Transverse colon (tissue), 3 donors: ENCODE measurements at regions not wholly inside any gene's neighbourhood (a gene's known extent, or its start where the extent isn't known, plus 50 kb on each side); places are given as distances from the start of the nearest gene placed in this dataset.

Experiments used
- CTCF ChIP-seq, 5 experiments: fragments of 200-600 bp in 3 of 5; fragments of 450-650 bp in 2 of 5; sonication (generic) in 3 of 5; IDR thresholded peaks; 1 replicate in 2 of 5; 2 replicates in 3 of 5; pipeline ENCODE4 v1.5.1; 2016 to 2017; ENCODE audit warnings: antibody characterized with exemption in 5 of 5, inconsistent platforms in 3 of 5, mild to moderate bottlenecking in 2 of 5, moderate library complexity in 1 of 5
- EP300 ChIP-seq: sonication (generic); formaldehyde crosslinking; IDR thresholded peaks from one replicate; pipeline ENCODE4 v1.6.1; 2017; ENCODE audit warnings: antibody characterized with exemption, low read depth
- POLR2A ChIP-seq: fragments of 450-650 bp; IDR thresholded peaks from one replicate; pipeline ENCODE4 v1.6.1; 2016; ENCODE audit warnings: antibody characterized with exemption, mild to moderate bottlenecking, moderate library complexity

- TF ChIP-seq CTCF (IDR thresholded peaks at IDR 0.05): no peak
- TF ChIP-seq POLR2A: no peak
- no peak for TF ChIP-seq EP300
Observed at GRCh38 chr20:10921491-10922010, 247.8 kb upstream of the JAG1 start.
